ENCODE measurements at regions not wholly inside any gene's neighbourhood (a gene's known extent, or its start where the extent isn't known, plus 50 kb on each side); places are given as distances from the start of the nearest gene placed in this dataset.
"Not testable (repeated sequence)": the region's sequence is repeated elsewhere in the genome, so short reads cannot be mapped to it uniquely, and the experiment has no call there.

DNA sequence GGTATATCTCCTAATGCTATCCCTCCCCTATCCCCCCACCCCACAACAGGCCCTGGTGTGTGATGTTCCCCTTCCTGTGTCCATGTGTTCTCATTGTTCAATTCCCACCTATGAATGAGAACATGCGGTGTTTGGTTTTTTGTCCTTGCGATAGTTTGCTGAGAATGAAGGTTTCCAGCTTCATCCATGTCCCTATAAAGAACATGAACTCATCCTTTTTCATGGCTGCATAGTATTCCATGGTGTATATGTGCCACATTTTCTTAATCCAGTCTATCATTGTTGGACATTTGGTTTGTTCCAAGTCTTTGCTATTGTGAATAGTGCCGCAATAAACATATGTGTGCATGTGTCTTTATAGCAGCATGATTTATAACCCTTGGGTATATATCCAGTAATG lies 77.7 kb upstream of the CXCL13 start:
- H3K9me3 Mint-ChIP-seq; H3K27ac Mint-ChIP-seq; H3K4me3 Mint-ChIP-seq; H3K4me1 Mint-ChIP-seq (ENCODE audit: low read depth); H3K36me3 Mint-ChIP-seq (ENCODE audit: low read depth): not testable (repeated sequence)
- peaks cover 22% of the 10 kb centered on the region for H3K27me3 Mint-ChIP-seq

DNA sequence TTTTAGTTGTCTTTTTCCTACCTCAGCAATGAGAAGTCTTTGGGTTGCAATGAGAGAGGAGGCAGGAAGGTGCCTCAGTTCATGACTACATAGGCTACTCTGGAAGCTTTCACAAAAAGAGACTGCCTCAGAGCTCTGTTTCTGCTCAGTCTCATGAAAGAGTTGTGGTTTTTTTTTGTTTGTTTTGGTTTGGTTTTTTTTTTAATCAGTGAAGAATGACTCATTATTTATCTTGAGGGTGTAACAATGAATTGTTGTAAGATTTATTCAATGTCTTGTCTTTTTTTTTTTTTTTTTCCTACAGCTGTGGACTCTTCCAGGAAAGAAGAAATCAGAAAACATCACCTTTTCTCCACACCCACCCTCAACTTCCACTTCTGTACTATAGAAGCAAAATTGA lies 67.5 kb upstream of the CXCL13 start:
- Mint-ChIP-seq H3K4me3 (peak overlapping the region; percentile 18), H3K9me3 (peaks cover 11% of the 10 kb centered on the region), H3K36me3 (ENCODE audit: low read depth) (no peaks in the 10 kb centered on the region)

DNA sequence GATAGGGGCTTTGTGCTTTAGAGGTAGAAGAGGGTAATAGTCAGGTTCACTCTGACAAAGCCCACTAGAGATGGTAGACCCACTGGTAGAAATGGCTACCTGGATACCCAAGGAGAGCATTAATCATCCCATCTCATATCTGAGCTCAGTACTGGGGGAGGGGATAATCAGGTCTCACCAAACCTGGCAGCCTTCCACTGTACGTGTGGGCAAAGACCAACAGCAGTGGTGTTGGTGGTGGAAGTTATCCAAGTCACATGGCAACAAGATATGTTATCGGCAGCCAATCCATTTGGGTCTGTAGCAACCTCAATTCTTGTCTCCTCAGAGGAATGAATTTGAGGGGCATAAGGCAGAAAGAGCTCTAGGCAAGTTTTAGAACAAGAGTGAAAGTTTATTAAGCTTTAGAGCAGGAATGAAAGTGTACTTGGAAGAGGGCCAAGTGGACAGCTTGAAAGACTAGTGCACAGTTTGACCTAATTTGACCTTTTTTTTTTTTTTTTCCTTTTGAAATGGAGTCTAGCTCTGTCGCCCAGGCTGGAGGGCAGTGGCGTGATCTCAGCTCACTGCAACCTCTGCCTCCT lies 67.0 kb upstream of the CXCL13 start:
- Mint-ChIP-seq H3K27me3 (peaks cover 54% of the 10 kb centered on the region), H3K36me3 (ENCODE audit: low read depth) (no peaks in the 10 kb centered on the region), H3K4me3 (no peak overlapping the region), H3K9me3 (peaks cover 13% of the 10 kb centered on the region), H3K4me1 (ENCODE audit: low read depth) (peaks cover 18% of the 10 kb centered on the region), H3K27ac (no peak overlapping the region)

More for the DNA sequence above, 67.5 kb upstream of the CXCL13 start:
- Mint-ChIP-seq H3K27ac (peak overlapping the region; percentile 60), H3K27me3 (peaks cover 51% of the 10 kb centered on the region), H3K4me1 (ENCODE audit: low read depth) (peaks cover 18% of the 10 kb centered on the region)
